Left lung (tissue), 4 donors: ENCODE measurements at regions not wholly inside any gene's neighbourhood (a gene's known extent, or its start where the extent isn't known, plus 50 kb on each side); places are given as distances from the start of the nearest gene placed in this dataset.
"Not testable (repeated sequence)": the region's sequence is repeated elsewhere in the genome, so short reads cannot be mapped to it uniquely, and the experiment has no call there.

Experiments
- ATAC-seq: fragments of 200-7000 bp; cut with Tn5 transposase; one replicate; pipeline ENCODE4 v1.9.1; 2020; ENCODE audit warnings: moderate library complexity
- DNase-seq, 4 donors: peaks; one replicate each; pipeline ENCODE4 v3.0.0-alpha.2; 2013 to 2020
- H3K27ac ChIP-seq, 2 donors: fragments of 200-600 bp; sonication (generic) in 1 of 2; one replicate each; pipeline versions ENCODE4 v1.5.0 to v1.8.0; 2020 to 2021
- H3K27me3 ChIP-seq, 2 donors: fragments of 200-600 bp; sonication (generic) in 1 of 2; one replicate each; pipeline versions ENCODE4 v1.5.0 to v1.8.0; 2020 to 2021
- H3K36me3 ChIP-seq, 2 donors: fragments of 200-600 bp; sonication (generic) in 1 of 2; one replicate each; pipeline versions ENCODE4 v1.5.0 to v1.8.0; 2020 to 2021
- H3K4me1 ChIP-seq, 2 donors: fragments of 200-600 bp; one replicate each; pipeline ENCODE4 v1.8.0; 2021
- H3K4me3 ChIP-seq, 2 donors: fragments of 200-600 bp; sonication (generic) in 1 of 2; one replicate each; pipeline versions ENCODE4 v1.5.0 to v1.8.0; 2020 to 2021; ENCODE audit warnings: mild to moderate bottlenecking in 1 of 2
- H3K9me3 ChIP-seq, 2 donors: fragments of 200-600 bp; sonication (generic) in 1 of 2; one replicate each; pipeline versions ENCODE4 v1.5.0 to v1.8.0; 2020 to 2021
- intact Hi-C, 2 donors: fragments of 100-400 bp; cut with DNase I; formaldehyde crosslinking; loops; one replicate each; pipeline versions ENCODE4 v1.11.2 to v1.14.2; 2022
- TF ChIP-seq, protein P1 (sequence below), 2 donors: fragments of 200-600 bp; sonication (generic) in 1 of 2; IDR thresholded peaks; one replicate each; pipeline versions ENCODE4 v1.5.0 to v1.8.0; 2021; ENCODE audit warnings: antibody characterized with exemption in 2 of 2
- donor health status: DM: no; HTN: yes; CAD: no.
- donor health status: DM: no; HTN: no; CAD: no.

DNA sequence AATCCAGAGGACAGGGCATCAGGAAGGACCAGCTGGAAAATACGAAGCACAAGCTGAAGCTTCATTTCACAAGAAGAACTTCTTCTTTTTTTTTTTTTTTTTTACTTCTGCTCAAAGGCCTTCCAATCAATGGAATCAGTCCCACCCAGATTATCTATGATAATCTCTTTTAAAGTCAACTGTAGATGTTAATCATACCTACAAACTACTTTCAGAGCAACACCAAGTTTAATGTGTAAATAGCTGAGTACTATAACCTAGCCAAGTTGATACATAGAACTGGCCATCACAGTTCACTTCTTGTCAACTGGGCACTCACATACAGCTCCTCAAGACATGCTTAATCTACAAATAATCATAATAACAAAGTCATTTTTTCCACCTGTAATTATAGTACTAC lies 1645.9 kb upstream of the CELF4 start:
- intact Hi-C loops, result no loop called here
- no peaks in the 10 kb centered on the region for H3K27me3 ChIP-seq
- TF ChIP-seq, protein P1, sequence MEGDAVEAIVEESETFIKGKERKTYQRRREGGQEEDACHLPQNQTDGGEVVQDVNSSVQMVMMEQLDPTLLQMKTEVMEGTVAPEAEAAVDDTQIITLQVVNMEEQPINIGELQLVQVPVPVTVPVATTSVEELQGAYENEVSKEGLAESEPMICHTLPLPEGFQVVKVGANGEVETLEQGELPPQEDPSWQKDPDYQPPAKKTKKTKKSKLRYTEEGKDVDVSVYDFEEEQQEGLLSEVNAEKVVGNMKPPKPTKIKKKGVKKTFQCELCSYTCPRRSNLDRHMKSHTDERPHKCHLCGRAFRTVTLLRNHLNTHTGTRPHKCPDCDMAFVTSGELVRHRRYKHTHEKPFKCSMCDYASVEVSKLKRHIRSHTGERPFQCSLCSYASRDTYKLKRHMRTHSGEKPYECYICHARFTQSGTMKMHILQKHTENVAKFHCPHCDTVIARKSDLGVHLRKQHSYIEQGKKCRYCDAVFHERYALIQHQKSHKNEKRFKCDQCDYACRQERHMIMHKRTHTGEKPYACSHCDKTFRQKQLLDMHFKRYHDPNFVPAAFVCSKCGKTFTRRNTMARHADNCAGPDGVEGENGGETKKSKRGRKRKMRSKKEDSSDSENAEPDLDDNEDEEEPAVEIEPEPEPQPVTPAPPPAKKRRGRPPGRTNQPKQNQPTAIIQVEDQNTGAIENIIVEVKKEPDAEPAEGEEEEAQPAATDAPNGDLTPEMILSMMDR (IDR thresholded peaks at IDR 0.05), result no peak
- no peak overlapping the region for H3K4me3 ChIP-seq
- no peaks in the 10 kb centered on the region for H3K4me1 ChIP-seq
- DNase-seq (no peak), ATAC-seq (no peak)
- peaks cover 0 to 10% of the 10 kb centered on the region in 2 donors for H3K9me3 ChIP-seq
- no peaks in the 10 kb centered on the region for H3K36me3 ChIP-seq
- no peak overlapping the region for H3K27ac ChIP-seq

DNA sequence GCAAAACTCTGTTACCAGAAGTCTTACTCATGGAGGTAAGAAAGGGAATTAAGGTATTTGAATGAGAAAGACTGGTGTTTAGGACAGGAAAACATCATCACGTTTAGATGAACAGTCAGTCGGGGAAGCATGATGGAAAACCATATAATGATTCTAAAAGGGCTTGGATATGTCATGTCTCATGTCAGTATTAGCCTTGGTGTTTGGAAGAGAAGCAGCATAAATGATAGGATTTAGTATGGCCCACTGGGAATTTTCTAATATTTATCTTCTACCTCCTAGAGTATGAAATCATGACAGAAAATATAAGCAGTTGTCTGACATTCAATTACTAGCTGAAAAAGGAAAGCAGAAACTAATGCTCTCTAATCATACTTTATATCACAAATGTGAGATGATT lies 1643.6 kb upstream of the CELF4 start:
- Histone ChIP-seq H3K9me3 (peaks cover 0 to 10% of the 10 kb centered on the region in 2 donors), H3K27me3 (no peaks in the 10 kb centered on the region), H3K27ac (no peak overlapping the region), H3K4me3 (no peak overlapping the region), H3K36me3 (no peaks in the 10 kb centered on the region), H3K4me1 (no peaks in the 10 kb centered on the region)
- TF ChIP-seq, protein P1 (IDR thresholded peaks at IDR 0.05), result no peak
- DNase-seq, result no peak
- ATAC-seq, result no peak
- intact Hi-C loops, result no loop called here

DNA sequence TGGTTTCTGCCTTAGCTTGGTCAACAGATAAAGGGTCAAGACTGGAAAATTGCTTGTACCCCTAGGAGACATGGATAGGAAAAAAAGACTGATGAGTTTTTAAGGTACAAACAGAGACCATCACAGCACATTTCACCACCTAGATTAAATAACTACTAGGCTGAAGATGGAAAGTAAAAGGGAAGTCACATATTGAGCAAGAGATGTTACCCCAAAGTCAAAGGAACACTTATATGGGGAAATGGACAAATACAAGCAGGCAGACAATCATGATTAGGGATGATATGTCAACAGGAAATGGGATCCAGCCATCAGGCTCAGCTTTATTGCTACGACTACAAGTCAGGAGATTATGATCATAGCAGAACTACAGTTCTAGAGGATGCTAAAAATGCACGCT lies 1643.1 kb upstream of the CELF4 start:
- peaks cover 0 to 10% of the 10 kb centered on the region in 2 donors for H3K9me3 ChIP-seq
- H3K4me1 ChIP-seq, result no peaks in the 10 kb centered on the region
- DNase-seq, result no peak
- no peak overlapping the region for H3K4me3 ChIP-seq
- no peaks in the 10 kb centered on the region for H3K27me3 ChIP-seq
- ATAC-seq, result no peak
- H3K27ac ChIP-seq, result no peak overlapping the region
- TF ChIP-seq, protein P1 (IDR thresholded peaks at IDR 0.05), result no peak
- no peaks in the 10 kb centered on the region for H3K36me3 ChIP-seq
- intact Hi-C loops, result no loop called here

DNA sequence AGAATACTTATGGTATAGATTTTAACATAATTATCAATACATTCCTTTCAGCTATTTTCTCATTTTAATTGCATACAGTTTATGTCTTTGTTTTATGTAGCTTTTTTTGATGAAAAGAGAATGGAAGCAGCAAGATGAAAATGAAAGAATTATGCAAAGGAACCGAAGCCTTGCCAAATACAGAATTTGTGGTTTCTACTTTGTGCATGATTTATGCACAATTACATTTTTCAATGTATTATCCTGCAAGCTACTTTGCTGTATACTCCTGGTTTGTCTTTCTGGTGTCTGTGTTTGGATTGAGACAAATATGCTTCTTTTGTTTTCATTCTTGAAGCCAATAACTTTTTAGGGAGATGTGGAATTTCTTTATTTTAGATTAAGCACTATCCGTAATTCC lies 1642.6 kb upstream of the CELF4 start:
- TF ChIP-seq, protein P1 (IDR thresholded peaks at IDR 0.05), result no peak
- intact Hi-C loops, result no loop called here
- H3K27me3 ChIP-seq, result no peaks in the 10 kb centered on the region
- H3K27ac ChIP-seq, result no peak overlapping the region
- ATAC-seq (no peak), DNase-seq (no peak)
- H3K36me3 ChIP-seq, result no peaks in the 10 kb centered on the region
- H3K9me3 ChIP-seq, result peaks cover 0 to 7% of the 10 kb centered on the region in 2 donors
- no peaks in the 10 kb centered on the region for H3K4me1 ChIP-seq
- no peak overlapping the region for H3K4me3 ChIP-seq

DNA sequence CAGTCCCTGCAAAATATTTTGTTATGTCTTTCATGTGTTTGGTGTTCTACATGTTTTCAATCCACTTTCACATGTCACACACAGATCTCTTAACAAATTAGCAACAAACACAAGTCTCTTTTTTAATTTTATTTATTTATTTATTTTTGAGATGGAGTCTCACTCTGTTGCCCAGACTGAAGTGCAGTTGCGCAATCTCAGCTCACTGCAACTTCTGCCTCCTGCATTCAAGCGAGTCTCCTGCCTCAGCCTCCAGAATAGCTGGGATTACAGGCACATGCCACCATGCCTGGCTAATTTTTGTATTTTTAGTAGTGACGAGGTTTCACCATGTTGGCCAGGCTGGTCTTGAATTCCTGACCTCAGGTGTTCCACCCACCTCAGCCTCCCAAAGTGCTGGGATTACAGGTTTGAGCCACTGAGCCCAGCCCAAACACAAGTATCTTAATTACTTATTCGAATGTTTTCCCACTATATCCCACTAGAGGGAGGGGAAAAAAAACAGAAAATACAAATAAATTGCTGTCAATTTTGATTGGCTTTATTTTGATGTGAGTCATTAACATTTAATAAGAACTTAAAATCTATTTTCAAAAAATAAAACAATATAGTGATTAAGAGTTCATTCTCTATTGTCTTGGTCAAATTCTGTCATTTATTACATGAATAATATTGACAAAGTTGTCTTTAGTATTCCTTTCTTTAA lies 1641.0 kb upstream of the CELF4 start:
- DNase-seq, result not testable (repeated sequence)

More for the DNA sequence above, 1641.0 kb upstream of the CELF4 start:
- H3K4me1 ChIP-seq, ATAC-seq, H3K4me3 ChIP-seq, H3K27ac ChIP-seq, H3K27me3 ChIP-seq, H3K36me3 ChIP-seq, intact Hi-C loops, H3K9me3 ChIP-seq: not testable (repeated sequence)
